B cell (primary cell): ENCODE measurements at regions not wholly inside any gene's neighbourhood (a gene's known extent, or its start where the extent isn't known, plus 50 kb on each side); places are given as distances from the start of the nearest gene placed in this dataset.

ENCODE experiments used
- ATAC-seq: fragments of 200-7000 bp; cut with Tn5 transposase; one replicate; pipeline ENCODE4 v1.10.0; 2021; ENCODE audit warnings: low read depth, mild to moderate bottlenecking, moderate number of reproducible peaks, moderate library complexity
- CTCF ChIA-PET: fragments of 350-600 bp; sonication (Branson Sonifier 250); formaldehyde crosslinking; loops from one replicate; lab custom pipeline; 2021; ENCODE audit warnings: antibody characterized with exemption, inconsistent platforms; lab: Charles Lee
- POLR2A ChIA-PET: fragments of 350-600 bp; sonication (Branson Sonifier 250); formaldehyde crosslinking; loops from one replicate; lab custom pipeline; 2021; ENCODE audit warnings: antibody characterized with exemption; lab: Charles Lee
- DNase-seq: peaks from one replicate; pipeline ENCODE4 v3.0.0; 2013
- H2AFZ ChIP-seq: 2 replicates; pipeline ENCODE4 v1.6.1; 2012; ENCODE audit warnings: mild to moderate bottlenecking, low read depth, low read length; ENCODE audit not compliant: insufficient read depth, poor library complexity, severe bottlenecking
- H3K27ac ChIP-seq, 2 donors: 1 replicate in 1 of 2; 2 replicates in 1 of 2; pipeline ENCODE4 v1.5.1; 2012 to 2013; ENCODE audit warnings: low read length in 2 of 2, mild to moderate bottlenecking in 2 of 2, moderate library complexity in 1 of 2
- H3K27me3 ChIP-seq, 4 experiments: fragments of 200-600 bp in 1 of 4; sonication (generic) in 1 of 4; replicated peaks in 1 of 4; 1 replicate in 2 of 4; 2 replicates in 2 of 4; pipeline versions ENCODE4 v1.6.1 to v1.7.0; 2013 to 2016; ENCODE audit warnings: low read length in 3 of 4, mild to moderate bottlenecking in 2 of 4, mixed read lengths in 1 of 4, moderate library complexity in 1 of 4; ENCODE audit not compliant: insufficient read depth in 4 of 4, control insufficient read depth in 3 of 4; ENCODE audit errors: control extremely low read depth in 1 of 4
- H3K36me3 ChIP-seq, 2 experiments: replicated peaks in 1 of 2; 1 replicate in 1 of 2; 2 replicates in 1 of 2; pipeline versions ENCODE4 v1.6.1 to v1.7.1; 2013; ENCODE audit warnings: low read length in 1 of 2; ENCODE audit not compliant: insufficient read depth in 2 of 2, control insufficient read depth in 1 of 2; ENCODE audit errors: control extremely low read depth in 1 of 2, extremely low read depth in 1 of 2
- H3K4me1 ChIP-seq, 2 donors: fragments of 200-600 bp in 1 of 2; sonication (generic) in 1 of 2; 1 replicate in 1 of 2; 2 replicates in 1 of 2; pipeline versions ENCODE4 v1.5.1 to v1.6.1; 2013 to 2017; ENCODE audit warnings: low read length in 2 of 2; ENCODE audit not compliant: control insufficient read depth in 2 of 2, insufficient read depth in 2 of 2
- H3K4me2 ChIP-seq: replicated peaks from 2 replicates; pipeline ENCODE3; 2012; ENCODE audit warnings: mild to moderate bottlenecking, low read depth, low read length; ENCODE audit not compliant: poor library complexity, severe bottlenecking
- H3K4me3 ChIP-seq, 5 experiments: fragments of 200-600 bp in 1 of 5; sonication (generic) in 1 of 5; 1 replicate in 3 of 5; 2 replicates in 2 of 5; pipeline versions ENCODE4 v1.5.1 to v1.7.0; 2011 to 2016; ENCODE audit warnings: low read length in 4 of 5, mild to moderate bottlenecking in 4 of 5, low read depth in 2 of 5, control low read depth in 1 of 5, moderate library complexity in 1 of 5; ENCODE audit not compliant: insufficient read depth in 1 of 5; ENCODE audit errors: control extremely low read depth in 1 of 5, extremely low read depth in 1 of 5
- H3K79me2 ChIP-seq: fragments of 200-600 bp; sonication (generic); one replicate; pipeline ENCODE4 v1.6.0; 2016; ENCODE audit warnings: low read length; ENCODE audit not compliant: control insufficient read depth, insufficient read depth
- H3K9ac ChIP-seq: fragments of 200-600 bp; sonication (generic); 2 replicates; pipeline ENCODE4 v1.6.1; 2017; ENCODE audit warnings: mild to moderate bottlenecking, low read length, moderate library complexity
- H3K9me3 ChIP-seq, 3 donors: one replicate each; pipeline versions ENCODE4 v1.6.1 to v1.7.1; 2013; ENCODE audit warnings: low read length in 2 of 3; ENCODE audit not compliant: control insufficient read depth in 2 of 3, insufficient read depth in 1 of 3; ENCODE audit errors: control extremely low read depth in 1 of 3
- H4K20me1 ChIP-seq: 2 replicates; pipeline ENCODE4 v1.6.0; 2012; ENCODE audit warnings: mild to moderate bottlenecking, low read length; ENCODE audit not compliant: insufficient read depth, control insufficient read depth, poor library complexity, severe bottlenecking
- H3K27ac Mint-ChIP-seq: one replicate; pipeline ENCODE4 v1.8.0; 2021; ENCODE audit warnings: mixed read lengths
- H3K27me3 Mint-ChIP-seq: one replicate; pipeline ENCODE4 v1.8.0; 2021; ENCODE audit warnings: mixed read lengths
- H3K4me1 Mint-ChIP-seq: one replicate; pipeline ENCODE4 v1.8.0; 2021; ENCODE audit warnings: mixed read lengths
- H3K4me3 Mint-ChIP-seq: one replicate; pipeline ENCODE4 v1.8.0; 2021; ENCODE audit warnings: mixed read lengths
- H3K9me3 Mint-ChIP-seq: one replicate; pipeline ENCODE4 v1.8.0; 2022; ENCODE audit warnings: mixed read lengths; ENCODE audit not compliant: insufficient read depth
- EZH2 ChIP-seq: IDR thresholded peaks from 2 replicates; pipeline ENCODE4 v1.6.1; 2012; ENCODE audit warnings: borderline replicate concordance, low read depth, mild to moderate bottlenecking, moderate library complexity, low read length; ENCODE audit not compliant: insufficient read depth, poor library complexity, severe bottlenecking
- WGBS: methylation state at CpG from one replicate; pipeline ENCODE4 v1.1.5; 2013; ENCODE audit warnings: missing lambda C conversion rate; ENCODE audit not compliant: insufficient coverage; 5-methylcytosine and 5-hydroxymethylcytosine counted together
- intact Hi-C: fragments of 100-400 bp; cut with micrococcal nuclease; formaldehyde crosslinking; loops from one replicate; pipeline ENCODE4 v1.10.0; 2022
- TF ChIP-seq, protein P1 (sequence below): fragments of 200-600 bp; IDR thresholded peaks from one replicate; pipeline ENCODE4 v1.8.0; 2022; ENCODE audit warnings: antibody characterized with exemption, mild to moderate bottlenecking

DNA sequence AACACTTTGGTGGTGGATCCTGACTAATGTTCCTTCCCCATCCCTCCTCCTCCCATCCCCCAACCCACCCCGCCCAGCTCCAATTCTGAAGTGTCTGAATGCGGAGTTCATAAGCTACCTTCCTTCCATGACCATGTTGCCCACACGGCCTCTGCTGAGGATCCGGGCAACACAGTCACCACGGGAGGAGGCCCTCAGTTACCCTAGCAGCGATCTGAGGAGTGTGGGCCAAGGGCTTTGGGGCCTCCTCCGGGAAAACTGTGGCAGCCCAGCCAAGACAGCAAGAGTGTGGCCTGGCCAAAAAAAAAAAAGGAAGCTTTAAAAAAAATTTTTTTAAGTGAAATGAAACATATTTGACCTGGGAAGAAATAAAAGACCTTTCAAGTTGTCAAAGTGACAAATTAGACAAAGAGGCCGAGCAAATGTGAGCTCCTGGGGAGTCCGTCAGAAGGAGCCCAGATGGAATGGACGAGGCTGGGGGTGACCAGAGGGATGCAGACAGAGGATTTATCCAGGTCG, 169.0 kb upstream of the PKDCC start:
- peaks cover 31% of the 10 kb centered on the region for H3K27me3 Mint-ChIP-seq
- Histone ChIP-seq H4K20me1 (no peaks in the 10 kb centered on the region), H3K27ac (no peak overlapping the region), H3K27me3 (peaks cover 0 to 13% (median 0%) of the 10 kb centered on the region in 4 experiments), H2AFZ (peak overlapping the region; percentile 33), H3K9me3 (no peaks in the 10 kb centered on the region), H3K36me3 (no peaks in the 10 kb centered on the region), H3K9ac (no peak overlapping the region), H3K4me2 (no peak overlapping the region), H3K4me1 (no peaks in the 10 kb centered on the region), H3K4me3 (no peak overlapping the region), H3K79me2 (no peaks in the 10 kb centered on the region)
- no peak for DNase-seq
- H3K4me1 Mint-ChIP-seq, result no peaks in the 10 kb centered on the region
- TF ChIP-seq, protein P1, sequence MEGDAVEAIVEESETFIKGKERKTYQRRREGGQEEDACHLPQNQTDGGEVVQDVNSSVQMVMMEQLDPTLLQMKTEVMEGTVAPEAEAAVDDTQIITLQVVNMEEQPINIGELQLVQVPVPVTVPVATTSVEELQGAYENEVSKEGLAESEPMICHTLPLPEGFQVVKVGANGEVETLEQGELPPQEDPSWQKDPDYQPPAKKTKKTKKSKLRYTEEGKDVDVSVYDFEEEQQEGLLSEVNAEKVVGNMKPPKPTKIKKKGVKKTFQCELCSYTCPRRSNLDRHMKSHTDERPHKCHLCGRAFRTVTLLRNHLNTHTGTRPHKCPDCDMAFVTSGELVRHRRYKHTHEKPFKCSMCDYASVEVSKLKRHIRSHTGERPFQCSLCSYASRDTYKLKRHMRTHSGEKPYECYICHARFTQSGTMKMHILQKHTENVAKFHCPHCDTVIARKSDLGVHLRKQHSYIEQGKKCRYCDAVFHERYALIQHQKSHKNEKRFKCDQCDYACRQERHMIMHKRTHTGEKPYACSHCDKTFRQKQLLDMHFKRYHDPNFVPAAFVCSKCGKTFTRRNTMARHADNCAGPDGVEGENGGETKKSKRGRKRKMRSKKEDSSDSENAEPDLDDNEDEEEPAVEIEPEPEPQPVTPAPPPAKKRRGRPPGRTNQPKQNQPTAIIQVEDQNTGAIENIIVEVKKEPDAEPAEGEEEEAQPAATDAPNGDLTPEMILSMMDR, result no peak
- no peak for TF ChIP-seq EZH2
- ChIA-PET POLR2A (no interaction called here), CTCF (interaction anchor here (0.8 to 3.8 kb wide), 3 partner anchors 10 to 207 kb away, joined by 3 to 24 read pairs (median 6); no protein-coding TSS in a partner anchor)
- 44% methylated on average over 9 of the region's 11 CpGs for WGBS
- no peaks in the 10 kb centered on the region for H3K9me3 Mint-ChIP-seq
- ATAC-seq, result no peak
- H3K4me3 Mint-ChIP-seq, result no peak overlapping the region
- intact Hi-C loops, result no loop called here
- no peak overlapping the region for H3K27ac Mint-ChIP-seq

DNA sequence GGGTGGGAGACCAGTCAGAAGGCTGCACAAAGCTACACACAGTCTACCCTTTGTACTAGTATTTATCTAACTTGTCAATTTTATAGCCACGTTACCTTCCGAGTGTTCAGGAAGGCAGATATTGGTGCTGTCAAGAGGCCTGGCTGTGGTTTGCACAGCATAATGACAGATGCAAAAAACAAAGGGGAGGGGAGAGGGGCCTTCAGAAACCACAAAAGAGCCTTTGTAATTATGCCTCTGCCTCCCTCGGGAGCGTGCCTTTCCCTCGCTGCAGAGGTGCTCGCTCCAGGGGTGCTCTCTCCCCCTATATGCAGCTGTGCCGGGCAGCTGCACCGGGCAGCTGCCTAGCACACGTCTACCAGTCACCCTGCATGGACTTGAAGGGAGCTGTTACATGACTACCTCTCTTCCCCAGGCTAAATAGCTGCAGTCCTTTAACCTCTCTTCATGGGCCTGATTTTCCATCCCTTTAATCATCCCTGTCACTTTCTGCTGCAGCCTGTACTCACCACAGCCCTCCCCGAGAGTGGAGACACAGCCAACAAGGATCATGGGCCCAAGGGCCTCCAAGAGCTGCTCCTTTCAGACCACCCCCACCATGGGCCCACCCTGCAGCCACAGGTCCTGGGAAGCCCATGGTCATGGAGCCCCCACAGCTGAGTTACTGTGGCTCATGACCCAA, 168.4 kb upstream of the PKDCC start:
- Mint-ChIP-seq H3K4me1 (no peaks in the 10 kb centered on the region), H3K27ac (no peak overlapping the region), H3K9me3 (no peaks in the 10 kb centered on the region), H3K27me3 (peaks cover 32% of the 10 kb centered on the region), H3K4me3 (no peak overlapping the region)
- Histone ChIP-seq H3K4me1 (no peaks in the 10 kb centered on the region), H3K27me3 (peaks cover 0 to 16% (median 0%) of the 10 kb centered on the region in 4 experiments), H3K27ac (no peak overlapping the region), H3K9ac (no peak overlapping the region), H3K4me3 (no peak overlapping the region), H3K9me3 (no peaks in the 10 kb centered on the region), H3K36me3 (no peaks in the 10 kb centered on the region), H3K4me2 (no peak overlapping the region), H4K20me1 (no peaks in the 10 kb centered on the region), H3K79me2 (no peaks in the 10 kb centered on the region), H2AFZ (peak overlapping the region; percentile 33)
- POLR2A ChIA-PET, result no interaction called here
- ATAC-seq, result no peak
- no peak for TF ChIP-seq EZH2
- TF ChIP-seq, protein P1, result no peak
- no peak for DNase-seq
- intact Hi-C loops, result no loop called here
- WGBS, result 0% methylated on average over 7 of the region's 10 CpGs
- CTCF ChIA-PET, result interaction anchor here (1.1 to 3.8 kb wide), 3 partner anchors 10 to 359 kb away, joined by 4 to 24 read pairs (median 6); no protein-coding TSS in a partner anchor
